ENCODE measurements at regions not wholly inside any gene's neighbourhood (a gene's known extent, or its start where the extent isn't known, plus 50 kb on each side); places are given as distances from the start of the nearest gene placed in this dataset.

DNA sequence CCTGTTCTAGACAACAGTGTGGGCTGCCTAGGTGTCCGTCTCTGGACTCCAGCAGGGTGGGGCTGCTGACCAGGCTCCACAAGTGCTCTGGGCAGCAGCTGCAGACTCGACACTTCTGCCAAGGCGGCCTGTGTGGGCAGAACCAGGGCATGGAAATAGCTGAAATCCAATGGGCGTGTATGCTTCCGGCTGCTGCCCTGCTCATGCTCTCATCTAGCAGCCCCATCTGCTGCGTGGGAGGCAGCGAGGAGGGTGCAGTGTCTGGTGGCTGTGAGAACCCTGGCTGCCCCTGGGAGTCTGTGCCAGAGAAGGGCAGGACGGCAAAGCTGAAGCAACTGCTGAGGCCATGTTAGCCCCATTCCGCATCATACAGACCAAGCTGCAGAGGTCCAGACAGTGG, 174.9 kb downstream of the SOX11 start:
- no peak overlapping the region for H3K9ac ChIP-seq (ENCODE audit: low read depth in 1 of 3, low read length in 3 of 3)
- no peaks in the 10 kb centered on the region for H3K36me3 ChIP-seq (ENCODE audit: control insufficient read depth in 3 of 3, insufficient read depth in 3 of 3, low read length in 3 of 3)
- no peaks in the 10 kb centered on the region for H3K9me3 ChIP-seq (ENCODE audit: control insufficient read depth in 3 of 3, low read length in 3 of 3)
- H3K27me3 ChIP-seq (ENCODE audit: control insufficient read depth in 3 of 3, insufficient read depth in 3 of 3, low read length in 3 of 3) = peaks cover 0 to 11% (median 3%) of the 10 kb centered on the region in 3 donors
- no peak overlapping the region for H3K4me3 ChIP-seq (ENCODE audit: low read length in 3 of 3)
- H3K27ac ChIP-seq (ENCODE audit: low read depth, low read length) = no peak overlapping the region
- H3K4me1 ChIP-seq (ENCODE audit: control insufficient read depth in 3 of 3, insufficient read depth in 3 of 3, low read length in 3 of 3) = no peaks in the 10 kb centered on the region

DNA sequence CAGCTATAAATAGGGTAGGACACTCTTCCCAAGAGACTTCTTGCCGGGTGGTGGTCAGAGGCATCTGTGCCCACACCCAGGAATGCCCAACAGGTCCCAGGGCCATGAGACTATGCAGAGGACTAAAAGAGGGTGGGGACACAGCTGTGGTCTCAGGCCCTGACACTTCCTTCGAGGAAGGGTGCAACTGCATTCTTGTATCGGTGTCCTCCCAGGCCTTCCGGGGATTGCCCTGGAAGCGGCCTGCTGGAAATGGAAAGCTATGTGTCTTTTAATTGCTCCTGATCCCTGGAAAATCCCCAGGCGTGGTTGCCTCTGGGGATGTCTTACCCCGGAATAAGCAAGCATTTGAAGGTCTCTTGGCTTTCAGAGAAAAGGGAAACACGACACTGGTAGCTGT, 176.7 kb downstream of the SOX11 start:
- Histone ChIP-seq H3K36me3 (ENCODE audit: control insufficient read depth in 3 of 3, insufficient read depth in 3 of 3, low read length in 3 of 3) (no peaks in the 10 kb centered on the region), H3K27me3 (ENCODE audit: control insufficient read depth in 3 of 3, insufficient read depth in 3 of 3, low read length in 3 of 3) (peaks cover 0 to 11% (median 3%) of the 10 kb centered on the region in 3 donors), H3K4me3 (ENCODE audit: low read length in 3 of 3) (no peak overlapping the region), H3K9ac (ENCODE audit: low read depth in 1 of 3, low read length in 3 of 3) (no peak overlapping the region), H3K27ac (ENCODE audit: low read depth, low read length) (no peak overlapping the region), H3K9me3 (ENCODE audit: control insufficient read depth in 3 of 3, low read length in 3 of 3) (no peaks in the 10 kb centered on the region), H3K4me1 (ENCODE audit: control insufficient read depth in 3 of 3, insufficient read depth in 3 of 3, low read length in 3 of 3) (no peaks in the 10 kb centered on the region)

DNA sequence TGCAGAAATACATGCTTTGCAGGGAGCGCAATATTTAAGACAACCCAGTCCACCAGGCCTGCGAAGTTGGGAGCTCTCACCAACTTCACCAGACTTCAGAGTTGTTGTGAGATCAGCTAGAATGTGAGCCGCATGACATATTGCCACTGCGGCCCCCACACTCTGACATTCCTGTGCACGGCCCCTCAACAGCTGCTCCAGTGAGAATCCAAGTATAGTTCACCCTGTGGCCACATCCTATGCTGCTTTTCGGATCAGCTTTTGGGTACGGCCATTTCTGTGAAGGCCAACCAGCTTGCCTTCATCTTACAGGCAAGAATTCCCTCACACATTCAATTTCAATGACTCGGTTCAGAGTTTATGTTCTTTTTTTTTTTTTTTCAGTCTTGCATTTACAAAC, 177.8 kb downstream of the SOX11 start:
- H3K27me3 ChIP-seq (ENCODE audit: control insufficient read depth in 3 of 3, insufficient read depth in 3 of 3, low read length in 3 of 3) = peaks cover 0 to 11% (median 3%) of the 10 kb centered on the region in 3 donors
- no peaks in the 10 kb centered on the region for H3K4me1 ChIP-seq (ENCODE audit: control insufficient read depth in 3 of 3, insufficient read depth in 3 of 3, low read length in 3 of 3)
- H3K4me3 ChIP-seq (ENCODE audit: low read length in 3 of 3) = no peak overlapping the region
- no peaks in the 10 kb centered on the region for H3K36me3 ChIP-seq (ENCODE audit: control insufficient read depth in 3 of 3, insufficient read depth in 3 of 3, low read length in 3 of 3)
- H3K27ac ChIP-seq (ENCODE audit: low read depth, low read length) = no peak overlapping the region
- H3K9me3 ChIP-seq (ENCODE audit: control insufficient read depth in 3 of 3, low read length in 3 of 3) = no peaks in the 10 kb centered on the region
- H3K9ac ChIP-seq (ENCODE audit: low read depth in 1 of 3, low read length in 3 of 3) = no peak overlapping the region

DNA sequence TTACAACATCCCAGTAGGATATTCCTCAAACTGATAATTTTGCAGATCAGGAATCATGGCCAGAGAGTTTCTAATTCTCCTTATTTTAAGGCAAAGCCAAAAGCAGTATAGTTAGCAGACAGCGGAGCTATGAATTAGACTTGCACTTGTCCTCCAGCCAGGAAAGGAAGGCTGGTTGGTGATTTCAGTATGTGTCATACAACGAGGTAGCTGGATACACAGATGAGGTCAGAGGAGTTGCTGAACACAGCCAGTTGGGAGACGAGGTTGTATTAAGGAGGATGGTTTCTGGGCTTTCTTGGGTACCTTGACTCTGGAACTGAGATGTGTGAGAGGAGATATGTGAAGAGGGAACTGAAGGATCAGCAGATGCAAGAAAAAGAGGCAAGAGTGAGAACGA, 185.2 kb downstream of the SOX11 start:
- Histone ChIP-seq H3K36me3 (ENCODE audit: control insufficient read depth in 3 of 3, insufficient read depth in 3 of 3, low read length in 3 of 3) (no peaks in the 10 kb centered on the region), H3K27ac (ENCODE audit: low read depth, low read length) (no peak overlapping the region), H3K9ac (ENCODE audit: low read depth in 1 of 3, low read length in 3 of 3) (no peak overlapping the region), H3K4me3 (ENCODE audit: low read length in 3 of 3) (no peak overlapping the region), H3K9me3 (ENCODE audit: control insufficient read depth in 3 of 3, low read length in 3 of 3) (no peaks in the 10 kb centered on the region), H3K27me3 (ENCODE audit: control insufficient read depth in 3 of 3, insufficient read depth in 3 of 3, low read length in 3 of 3) (no peaks in the 10 kb centered on the region), H3K4me1 (ENCODE audit: control insufficient read depth in 3 of 3, insufficient read depth in 3 of 3, low read length in 3 of 3) (no peaks in the 10 kb centered on the region)

DNA sequence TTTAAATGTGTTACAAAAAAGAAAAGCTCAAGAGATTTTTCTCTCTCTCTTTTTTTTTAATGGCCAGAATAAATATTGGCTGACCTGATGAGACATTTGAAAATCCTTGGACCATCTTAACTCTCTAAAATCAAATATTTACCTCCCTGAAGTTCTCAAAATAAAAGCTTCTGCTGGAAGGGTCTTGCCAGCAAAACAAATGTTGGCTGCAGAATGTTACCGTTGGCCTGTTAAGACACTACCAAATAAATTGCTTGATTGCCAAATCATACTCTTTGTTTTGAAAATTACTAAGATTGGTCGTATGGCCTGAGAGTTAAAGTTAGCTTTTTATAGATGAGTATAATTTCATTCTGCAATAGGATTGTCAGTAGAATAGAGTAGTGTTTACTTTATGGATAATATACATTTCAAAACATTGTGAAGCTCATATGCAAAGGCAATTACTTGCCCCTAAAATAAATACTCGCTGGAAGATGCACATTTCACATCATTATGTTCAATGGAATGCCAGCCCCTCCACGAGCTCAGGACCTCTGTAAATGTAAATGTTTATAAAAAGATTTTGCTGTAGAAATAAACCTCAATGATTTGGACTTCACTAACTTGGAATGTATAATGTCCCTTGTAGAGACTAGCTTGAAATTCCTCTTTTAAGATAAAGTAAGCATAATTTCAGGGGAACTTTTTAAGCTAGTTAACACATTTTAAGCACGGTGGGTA, 193.4 kb downstream of the SOX11 start:
- no peak overlapping the region for H3K4me3 ChIP-seq (ENCODE audit: low read length in 3 of 3)
- H3K36me3 ChIP-seq (ENCODE audit: control insufficient read depth in 3 of 3, insufficient read depth in 3 of 3, low read length in 3 of 3) = no peaks in the 10 kb centered on the region
- no peaks in the 10 kb centered on the region for H3K4me1 ChIP-seq (ENCODE audit: control insufficient read depth in 3 of 3, insufficient read depth in 3 of 3, low read length in 3 of 3)
- H3K27ac ChIP-seq (ENCODE audit: low read depth, low read length) = no peak overlapping the region
- no peaks in the 10 kb centered on the region for H3K9me3 ChIP-seq (ENCODE audit: control insufficient read depth in 3 of 3, low read length in 3 of 3)
- H3K9ac ChIP-seq (ENCODE audit: low read depth in 1 of 3, low read length in 3 of 3) = no peak overlapping the region
- no peaks in the 10 kb centered on the region for H3K27me3 ChIP-seq (ENCODE audit: control insufficient read depth in 3 of 3, insufficient read depth in 3 of 3, low read length in 3 of 3)

DNA sequence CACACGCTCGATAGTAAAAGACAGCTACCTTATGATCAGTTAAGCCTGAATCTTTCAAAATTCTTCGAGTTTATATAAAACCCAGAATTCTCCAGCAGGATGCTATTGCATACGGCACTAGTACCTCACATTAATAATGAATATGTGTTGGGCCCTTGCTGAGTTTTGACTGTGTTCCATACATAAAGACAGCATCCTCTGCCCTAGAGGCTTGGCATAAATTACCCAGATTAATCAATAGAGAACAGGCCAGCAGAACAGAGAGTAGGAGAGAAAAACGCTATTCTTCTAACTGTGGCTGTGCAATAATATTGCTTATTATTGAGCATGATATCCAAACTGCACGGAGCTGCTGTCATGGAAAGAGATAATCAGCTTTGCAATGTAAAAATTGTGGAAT, 194.3 kb downstream of the SOX11 start:
- Histone ChIP-seq H3K27ac (ENCODE audit: low read depth, low read length) (no peak overlapping the region), H3K9me3 (ENCODE audit: control insufficient read depth in 3 of 3, low read length in 3 of 3) (no peaks in the 10 kb centered on the region), H3K4me1 (ENCODE audit: control insufficient read depth in 3 of 3, insufficient read depth in 3 of 3, low read length in 3 of 3) (no peaks in the 10 kb centered on the region), H3K9ac (ENCODE audit: low read depth in 1 of 3, low read length in 3 of 3) (no peak overlapping the region), H3K36me3 (ENCODE audit: control insufficient read depth in 3 of 3, insufficient read depth in 3 of 3, low read length in 3 of 3) (no peaks in the 10 kb centered on the region), H3K27me3 (ENCODE audit: control insufficient read depth in 3 of 3, insufficient read depth in 3 of 3, low read length in 3 of 3) (no peaks in the 10 kb centered on the region), H3K4me3 (ENCODE audit: low read length in 3 of 3) (no peak overlapping the region)

GRCh38 chr2:5888126-5888525, 195.9 kb downstream of the SOX11 start:
- Histone ChIP-seq H3K27me3 (ENCODE audit: control insufficient read depth in 3 of 3, insufficient read depth in 3 of 3, low read length in 3 of 3) (no peaks in the 10 kb centered on the region), H3K9me3 (ENCODE audit: control insufficient read depth in 3 of 3, low read length in 3 of 3) (no peaks in the 10 kb centered on the region), H3K9ac (ENCODE audit: low read depth in 1 of 3, low read length in 3 of 3) (no peak overlapping the region), H3K4me3 (ENCODE audit: low read length in 3 of 3) (no peak overlapping the region), H3K4me1 (ENCODE audit: control insufficient read depth in 3 of 3, insufficient read depth in 3 of 3, low read length in 3 of 3) (no peaks in the 10 kb centered on the region), H3K27ac (ENCODE audit: low read depth, low read length) (no peak overlapping the region), H3K36me3 (ENCODE audit: control insufficient read depth in 3 of 3, insufficient read depth in 3 of 3, low read length in 3 of 3) (no peaks in the 10 kb centered on the region)

DNA sequence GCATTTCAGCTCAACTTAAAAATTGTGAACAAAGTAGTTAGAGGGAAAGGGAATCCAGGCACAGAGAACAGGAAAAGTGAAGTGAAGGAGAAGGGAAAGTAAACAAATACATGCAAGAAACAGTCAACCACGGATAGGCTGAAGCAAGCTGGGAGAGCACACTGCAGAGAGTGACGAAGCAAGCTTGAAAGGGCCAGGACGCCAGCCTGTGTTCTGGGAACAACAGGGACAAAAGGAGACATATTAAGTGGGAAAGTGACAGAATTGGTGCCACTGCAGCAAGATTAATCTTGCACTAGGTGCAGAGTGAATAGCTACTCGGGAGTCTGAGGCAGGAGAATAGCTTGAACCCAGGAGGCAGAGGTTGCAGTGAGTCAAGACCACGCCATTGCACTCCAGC, 197.3 kb downstream of the SOX11 start:
- H3K9ac ChIP-seq (ENCODE audit: low read depth in 1 of 3, low read length in 3 of 3) = no peak overlapping the region
- no peak overlapping the region for H3K27ac ChIP-seq (ENCODE audit: low read depth, low read length)
- no peaks in the 10 kb centered on the region for H3K4me1 ChIP-seq (ENCODE audit: control insufficient read depth in 3 of 3, insufficient read depth in 3 of 3, low read length in 3 of 3)
- H3K9me3 ChIP-seq (ENCODE audit: control insufficient read depth in 3 of 3, low read length in 3 of 3) = no peaks in the 10 kb centered on the region
- no peak overlapping the region for H3K4me3 ChIP-seq (ENCODE audit: low read length in 3 of 3)
- no peaks in the 10 kb centered on the region for H3K36me3 ChIP-seq (ENCODE audit: control insufficient read depth in 3 of 3, insufficient read depth in 3 of 3, low read length in 3 of 3)
- no peaks in the 10 kb centered on the region for H3K27me3 ChIP-seq (ENCODE audit: control insufficient read depth in 3 of 3, insufficient read depth in 3 of 3, low read length in 3 of 3)

DNA sequence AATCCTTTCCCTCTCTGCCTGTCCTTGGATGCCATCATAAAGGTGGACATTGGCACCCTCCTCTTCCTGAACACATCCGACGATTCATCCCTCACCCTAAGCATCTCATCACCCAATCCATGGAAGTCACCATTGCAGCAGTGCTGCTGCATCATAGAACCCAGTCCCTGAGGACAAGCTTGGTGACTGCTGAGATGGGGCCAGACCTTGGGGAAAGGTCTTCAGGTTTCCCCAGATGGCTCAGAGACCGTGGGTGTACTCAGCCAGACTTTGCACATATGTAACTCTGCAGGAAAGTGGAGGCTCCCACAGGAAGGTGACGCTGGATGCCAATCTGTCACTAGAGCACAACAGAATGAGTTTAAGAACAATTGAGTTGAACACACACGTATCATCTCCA, 202.2 kb downstream of the SOX11 start:
- Histone ChIP-seq H3K9me3 (ENCODE audit: control insufficient read depth in 3 of 3, low read length in 3 of 3) (peaks cover 0 to 3% (median 0%) of the 10 kb centered on the region in 3 donors), H3K27me3 (ENCODE audit: control insufficient read depth in 3 of 3, insufficient read depth in 3 of 3, low read length in 3 of 3) (no peaks in the 10 kb centered on the region), H3K4me3 (ENCODE audit: low read length in 3 of 3) (no peak overlapping the region), H3K4me1 (ENCODE audit: control insufficient read depth in 3 of 3, insufficient read depth in 3 of 3, low read length in 3 of 3) (no peaks in the 10 kb centered on the region), H3K27ac (ENCODE audit: low read depth, low read length) (no peak overlapping the region), H3K9ac (ENCODE audit: low read depth in 1 of 3, low read length in 3 of 3) (no peak overlapping the region), H3K36me3 (ENCODE audit: control insufficient read depth in 3 of 3, insufficient read depth in 3 of 3, low read length in 3 of 3) (no peaks in the 10 kb centered on the region)

DNA sequence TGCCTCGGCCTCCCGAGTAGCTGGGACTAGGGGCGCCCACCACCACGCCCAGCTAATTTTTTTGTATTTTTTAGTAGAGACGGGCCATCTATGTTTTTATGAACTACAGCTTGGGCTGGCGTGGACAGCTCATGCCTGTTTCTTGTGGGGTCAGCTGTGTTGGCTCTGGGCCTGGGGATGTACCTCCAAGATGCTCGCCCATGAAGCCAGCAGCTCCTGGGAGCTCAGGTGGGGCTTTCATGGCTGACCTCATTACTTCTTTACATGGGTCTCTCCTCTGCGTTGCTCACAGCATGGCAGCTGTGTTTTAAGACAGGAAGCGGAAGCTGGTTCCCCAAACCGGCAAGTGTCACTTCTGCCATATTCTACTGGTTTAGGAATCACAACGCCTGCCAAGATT, 203.1 kb downstream of the SOX11 start:
- no peak overlapping the region for H3K4me3 ChIP-seq (ENCODE audit: low read length in 3 of 3)
- no peaks in the 10 kb centered on the region for H3K4me1 ChIP-seq (ENCODE audit: control insufficient read depth in 3 of 3, insufficient read depth in 3 of 3, low read length in 3 of 3)
- H3K27me3 ChIP-seq (ENCODE audit: control insufficient read depth in 3 of 3, insufficient read depth in 3 of 3, low read length in 3 of 3) = no peaks in the 10 kb centered on the region
- no peak overlapping the region for H3K9ac ChIP-seq (ENCODE audit: low read depth in 1 of 3, low read length in 3 of 3)
- peaks cover 0 to 3% (median 0%) of the 10 kb centered on the region in 3 donors for H3K9me3 ChIP-seq (ENCODE audit: control insufficient read depth in 3 of 3, low read length in 3 of 3)
- no peaks in the 10 kb centered on the region for H3K36me3 ChIP-seq (ENCODE audit: control insufficient read depth in 3 of 3, insufficient read depth in 3 of 3, low read length in 3 of 3)
- no peak overlapping the region for H3K27ac ChIP-seq (ENCODE audit: low read depth, low read length)

Data from skeletal muscle tissue (tissue), 3 donors.